Upper lobe of left lung (tissue), 6 donors: ENCODE measurements at regions not wholly inside any gene's neighbourhood (a gene's known extent, or its start where the extent isn't known, plus 50 kb on each side); places are given as distances from the start of the nearest gene placed in this dataset.

Source experiments
- ATAC-seq, 2 donors: fragments of 200-7000 bp; cut with Tn5 transposase; one replicate each; pipeline ENCODE4 v1.9.1; 2022; ENCODE audit warnings: mild to moderate bottlenecking in 2 of 2, moderate library complexity in 2 of 2; ENCODE audit not compliant: low FRiP score in 2 of 2
- DNase-seq, 2 donors: peaks; one replicate each; pipeline ENCODE4 v3.0.0-alpha.2; 2019 to 2020
- H3K27ac ChIP-seq, 4 donors: fragments of 200-600 bp; sonication (generic); one replicate each; pipeline ENCODE4 v1.5.1; 2016 to 2019
- H3K27me3 ChIP-seq, 4 donors: fragments of 200-600 bp; sonication (generic); one replicate each; pipeline ENCODE4 v1.5.1; 2017 to 2019
- H3K36me3 ChIP-seq, 4 donors: fragments of 200-600 bp; sonication (generic); one replicate each; pipeline ENCODE4 v1.5.1; 2016 to 2019
- H3K4me1 ChIP-seq, 4 donors: fragments of 200-600 bp; sonication (generic); one replicate each; pipeline ENCODE4 v1.5.1; 2018 to 2019
- H3K4me3 ChIP-seq, 4 donors: fragments of 200-600 bp; sonication (generic); one replicate each; pipeline ENCODE4 v1.5.1; 2017 to 2019; ENCODE audit warnings: mild to moderate bottlenecking in 2 of 4, moderate library complexity in 1 of 4
- H3K9me3 ChIP-seq, 4 donors: fragments of 200-600 bp; sonication (generic); one replicate each; pipeline ENCODE4 v1.5.1; 2018 to 2019
- CTCF ChIP-seq, 6 experiments: fragments of 450-650 bp in 4 of 6; fragments of 200-600 bp in 2 of 6; sonication (generic) in 2 of 6; IDR thresholded peaks; one replicate each; pipeline ENCODE4 v1.5.1; 2016 to 2019; ENCODE audit warnings: antibody characterized with exemption in 6 of 6
- EP300 ChIP-seq, 4 donors: sonication (generic); formaldehyde crosslinking; IDR thresholded peaks; one replicate each; pipeline ENCODE4 v1.5.1; 2017; ENCODE audit warnings: antibody characterized with exemption in 4 of 4, control low read depth in 2 of 4
- POLR2A ChIP-seq, 4 donors: fragments of 450-650 bp; IDR thresholded peaks; one replicate each; pipeline ENCODE4 v1.5.1; 2016 to 2017; ENCODE audit warnings: antibody characterized with exemption in 4 of 4, mild to moderate bottlenecking in 2 of 4
- POLR2AphosphoS5 ChIP-seq, 2 donors: sonication (generic); formaldehyde crosslinking; IDR thresholded peaks; one replicate each; pipeline ENCODE4 v1.5.1; 2017; ENCODE audit warnings: antibody characterized with exemption in 2 of 2
- WGBS, 2 donors: methylation state at CpG; one replicate each; pipeline ENCODE4 v1.1.5; 2017 to 2018; 5-methylcytosine and 5-hydroxymethylcytosine counted together
- donor health status: DM: no; HTN: no; CAD: no; lungs with moderate emphysema.
- donor health status: DM: no; HTN: yes; CAD: no; lungs with severe emphysema.

- Histone ChIP-seq H3K27me3 (no peaks in the 10 kb centered on the region), H3K27ac (no peak overlapping the region), H3K4me3 (no peak overlapping the region), H3K9me3 (no peaks in the 10 kb centered on the region), H3K36me3 (no peaks in the 10 kb centered on the region), H3K4me1 (no peaks in the 10 kb centered on the region)
- ATAC-seq (no peak), DNase-seq (no peak)
- 74 to 76% methylated on average over 3 of the region's 3 CpGs for WGBS, 2 donors
- TF ChIP-seq POLR2A (IDR thresholded peaks at IDR 0.05) (no peak), CTCF (IDR thresholded peaks at IDR 0.05) (no peak), EP300 (IDR thresholded peaks at IDR 0.05) (no peak), POLR2AphosphoS5 (IDR thresholded peaks at IDR 0.05) (no peak)
Measured at GRCh38 chr13:64817691-64818090, 2412.4 kb downstream of the PCDH9 start.

- H3K36me3 ChIP-seq = no peaks in the 10 kb centered on the region
- DNase-seq (no peak), ATAC-seq (no peak)
- H3K4me1 ChIP-seq = no peaks in the 10 kb centered on the region
- TF ChIP-seq POLR2A (IDR thresholded peaks at IDR 0.05) = no peak
- no peak for TF ChIP-seq POLR2AphosphoS5 (IDR thresholded peaks at IDR 0.05)
- no peak for TF ChIP-seq CTCF (IDR thresholded peaks at IDR 0.05)
- TF ChIP-seq EP300 (IDR thresholded peaks at IDR 0.05) = no peak
- 82 to 83% methylated on average over 3 of the region's 3 CpGs for WGBS, 2 donors
- no peak overlapping the region for H3K27ac ChIP-seq
- H3K9me3 ChIP-seq = no peaks in the 10 kb centered on the region
- no peaks in the 10 kb centered on the region for H3K27me3 ChIP-seq
- no peak overlapping the region for H3K4me3 ChIP-seq
Measured at GRCh38 chr13:64810750-64811149, 2419.4 kb downstream of the PCDH9 start.

- TF ChIP-seq EP300 (IDR thresholded peaks at IDR 0.05) (no peak), POLR2AphosphoS5 (IDR thresholded peaks at IDR 0.05) (no peak), CTCF (IDR thresholded peaks at IDR 0.05) (no peak), POLR2A (IDR thresholded peaks at IDR 0.05) (no peak)
- 82 to 89% methylated on average over 4 of the region's 4 CpGs for WGBS, 2 donors
- no peak overlapping the region for H3K27ac ChIP-seq
- H3K9me3 ChIP-seq = no peaks in the 10 kb centered on the region
- no peak for ATAC-seq
- no peaks in the 10 kb centered on the region for H3K36me3 ChIP-seq
- DNase-seq = no peak
- H3K27me3 ChIP-seq = no peaks in the 10 kb centered on the region
- H3K4me1 ChIP-seq = no peaks in the 10 kb centered on the region
- H3K4me3 ChIP-seq = no peak overlapping the region
Measured at GRCh38 chr13:64808704-64809103, 2421.4 kb downstream of the PCDH9 start.

GRCh38 chr13:64801768-64802167, 2428.4 kb downstream of the PCDH9 start:
- DNase-seq = no peak
- H3K27me3 ChIP-seq = no peaks in the 10 kb centered on the region
- TF ChIP-seq EP300 (IDR thresholded peaks at IDR 0.05) = no peak
- no peak for TF ChIP-seq POLR2A (IDR thresholded peaks at IDR 0.05)
- no peak for ATAC-seq
- 74 to 81% methylated on average over 4 of the region's 4 CpGs for WGBS, 2 donors
- no peak overlapping the region for H3K27ac ChIP-seq
- H3K4me3 ChIP-seq = no peak overlapping the region
- no peaks in the 10 kb centered on the region for H3K9me3 ChIP-seq
- no peaks in the 10 kb centered on the region for H3K4me1 ChIP-seq
- H3K36me3 ChIP-seq = no peaks in the 10 kb centered on the region

- ATAC-seq (no peak), DNase-seq (no peak)
- Histone ChIP-seq H3K36me3 (no peaks in the 10 kb centered on the region), H3K4me3 (no peak overlapping the region), H3K4me1 (no peaks in the 10 kb centered on the region), H3K27ac (no peak overlapping the region), H3K27me3 (no peaks in the 10 kb centered on the region), H3K9me3 (no peaks in the 10 kb centered on the region)
- WGBS, 2 donors = 72 to 80% methylated on average over 4 of the region's 4 CpGs
- no peak for TF ChIP-seq POLR2AphosphoS5 (IDR thresholded peaks at IDR 0.05)
- TF ChIP-seq CTCF (IDR thresholded peaks at IDR 0.05) = no peak
- TF ChIP-seq EP300 (IDR thresholded peaks at IDR 0.05) = no peak
- no peak for TF ChIP-seq POLR2A (IDR thresholded peaks at IDR 0.05)
Measured at GRCh38 chr13:64798422-64798821, 2431.7 kb downstream of the PCDH9 start.
